Astrocyte (in vitro differentiated cells and primary cell): ENCODE measurements at regions not wholly inside any gene's neighbourhood (a gene's known extent, or its start where the extent isn't known, plus 50 kb on each side); places are given as distances from the start of the nearest gene placed in this dataset.

Experiments used
- EZH2 ChIP-seq: IDR thresholded peaks from 2 replicates; pipeline ENCODE4 v1.6.1; 2012; ENCODE audit warnings: mild to moderate bottlenecking, low read length, inconsistent platforms; ENCODE audit not compliant: insufficient read depth
- TF ChIP-seq, protein P1 (sequence below): IDR thresholded peaks from 2 replicates; pipeline ENCODE4 v1.5.1; 2011; ENCODE audit warnings: low read depth, mild to moderate bottlenecking, inconsistent platforms, low read length, moderate library complexity; ENCODE audit not compliant: insufficient read depth

DNA sequence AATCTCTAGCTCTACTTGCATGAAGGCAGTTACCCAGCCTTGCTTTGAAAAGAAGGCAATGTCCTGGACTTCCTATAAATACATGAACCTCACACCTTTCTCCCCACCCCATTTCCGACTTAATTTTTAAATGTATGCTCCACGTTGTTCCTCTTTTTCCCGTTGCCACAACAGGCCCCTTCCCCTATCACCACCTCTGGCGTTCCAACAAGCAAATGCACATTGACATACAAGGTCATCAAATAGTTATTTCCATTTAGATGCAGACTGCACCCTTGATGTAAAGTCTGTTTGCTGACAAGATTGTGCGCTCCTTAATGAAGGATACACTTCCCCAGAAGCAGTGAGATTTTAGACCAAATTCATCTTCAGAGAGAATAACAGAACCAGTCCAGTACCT is 260.7 kb upstream of the UMPS start:
- TF ChIP-seq, protein P1, sequence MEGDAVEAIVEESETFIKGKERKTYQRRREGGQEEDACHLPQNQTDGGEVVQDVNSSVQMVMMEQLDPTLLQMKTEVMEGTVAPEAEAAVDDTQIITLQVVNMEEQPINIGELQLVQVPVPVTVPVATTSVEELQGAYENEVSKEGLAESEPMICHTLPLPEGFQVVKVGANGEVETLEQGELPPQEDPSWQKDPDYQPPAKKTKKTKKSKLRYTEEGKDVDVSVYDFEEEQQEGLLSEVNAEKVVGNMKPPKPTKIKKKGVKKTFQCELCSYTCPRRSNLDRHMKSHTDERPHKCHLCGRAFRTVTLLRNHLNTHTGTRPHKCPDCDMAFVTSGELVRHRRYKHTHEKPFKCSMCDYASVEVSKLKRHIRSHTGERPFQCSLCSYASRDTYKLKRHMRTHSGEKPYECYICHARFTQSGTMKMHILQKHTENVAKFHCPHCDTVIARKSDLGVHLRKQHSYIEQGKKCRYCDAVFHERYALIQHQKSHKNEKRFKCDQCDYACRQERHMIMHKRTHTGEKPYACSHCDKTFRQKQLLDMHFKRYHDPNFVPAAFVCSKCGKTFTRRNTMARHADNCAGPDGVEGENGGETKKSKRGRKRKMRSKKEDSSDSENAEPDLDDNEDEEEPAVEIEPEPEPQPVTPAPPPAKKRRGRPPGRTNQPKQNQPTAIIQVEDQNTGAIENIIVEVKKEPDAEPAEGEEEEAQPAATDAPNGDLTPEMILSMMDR: no peak
- no peak for TF ChIP-seq EZH2
